Femur (tissue), 1 donor: ENCODE measurements at regions not wholly inside any gene's neighbourhood (a gene's known extent, or its start where the extent isn't known, plus 50 kb on each side); places are given as distances from the start of the nearest gene placed in this dataset.
"Not testable (repeated sequence)": the region's sequence is repeated elsewhere in the genome, so short reads cannot be mapped to it uniquely, and the experiment has no call there.

ENCODE experiments used
- DNase-seq: peaks from one replicate; pipeline ENCODE4 v3.0.0-alpha.2; 2017

DNA sequence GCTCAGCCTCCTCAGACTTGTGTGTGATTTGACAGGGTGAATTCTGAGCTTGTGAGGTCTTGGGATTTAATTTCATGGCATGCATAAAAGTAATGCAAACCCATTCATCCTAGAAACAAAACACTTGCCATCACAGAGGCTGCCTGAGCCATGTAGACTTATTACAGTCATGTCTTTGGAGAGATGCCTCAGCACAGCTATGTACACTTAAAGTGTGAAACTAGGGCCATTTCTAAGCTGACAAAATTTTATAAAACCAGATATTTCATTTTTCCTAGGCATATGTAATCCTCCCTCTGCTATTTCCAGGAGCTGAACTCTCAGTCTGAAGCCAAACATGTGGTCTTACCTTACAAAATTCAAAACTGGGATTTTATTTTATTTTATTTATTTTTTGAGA lies 322.2 kb upstream of the SPHKAP start:
- no peak for DNase-seq

DNA sequence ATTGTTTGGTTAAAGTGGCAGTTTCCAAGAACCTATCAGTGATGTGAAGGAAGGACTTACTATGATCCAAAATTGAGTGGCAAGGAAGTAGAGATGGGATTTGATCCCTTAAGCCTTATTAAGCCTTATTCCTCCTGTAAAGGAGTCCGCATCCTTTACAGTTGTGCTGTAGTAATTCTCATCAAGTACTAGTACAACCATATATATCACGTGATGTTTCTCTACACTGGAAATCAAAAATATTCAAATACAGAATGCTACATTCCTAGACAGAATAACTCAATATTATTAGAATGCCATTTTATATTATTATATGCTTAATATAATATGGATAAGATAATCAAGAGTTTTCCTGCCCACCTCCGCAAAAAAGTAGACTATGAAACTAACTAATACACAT lies 312.4 kb upstream of the SPHKAP start:
- DNase-seq: no peak

DNA sequence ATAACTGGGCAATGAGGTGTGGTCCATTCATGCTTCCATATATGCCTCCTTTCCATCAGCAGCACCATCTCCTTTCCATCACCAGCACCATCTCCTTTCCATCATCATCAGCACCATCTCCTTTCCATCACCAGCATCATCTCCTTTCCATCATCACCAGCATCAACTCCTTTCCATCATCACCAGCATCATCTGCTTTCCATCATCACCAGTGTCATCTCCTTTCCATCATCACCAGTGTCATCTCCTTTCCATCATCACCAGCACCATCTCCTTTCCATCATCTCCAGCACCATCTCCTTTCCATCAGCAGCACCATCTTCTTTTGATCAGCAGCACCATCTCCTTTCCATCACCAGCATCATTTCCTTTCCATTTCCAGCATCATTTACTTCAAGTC lies 297.5 kb upstream of the SPHKAP start:
- DNase-seq: no peak

DNA sequence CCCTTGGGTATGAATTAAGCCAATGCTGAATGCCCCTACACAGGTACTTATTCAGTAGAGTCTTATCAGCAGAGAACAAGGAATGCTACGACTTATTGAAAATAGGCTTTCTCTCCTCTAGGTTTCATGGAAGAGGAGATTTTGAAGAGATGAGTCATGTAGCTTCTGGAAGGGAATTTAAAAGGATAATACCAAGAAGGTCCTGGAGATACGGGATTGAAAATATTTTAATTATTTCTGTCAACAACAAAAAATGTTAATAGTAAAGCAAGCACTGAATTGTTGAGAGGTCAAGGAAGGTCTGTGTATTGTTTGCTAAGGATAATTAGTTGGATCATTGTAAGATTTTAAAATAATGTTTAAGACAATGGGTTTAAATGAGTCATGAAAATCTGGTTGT lies 293.0 kb upstream of the SPHKAP start:
- no peak for DNase-seq

DNA sequence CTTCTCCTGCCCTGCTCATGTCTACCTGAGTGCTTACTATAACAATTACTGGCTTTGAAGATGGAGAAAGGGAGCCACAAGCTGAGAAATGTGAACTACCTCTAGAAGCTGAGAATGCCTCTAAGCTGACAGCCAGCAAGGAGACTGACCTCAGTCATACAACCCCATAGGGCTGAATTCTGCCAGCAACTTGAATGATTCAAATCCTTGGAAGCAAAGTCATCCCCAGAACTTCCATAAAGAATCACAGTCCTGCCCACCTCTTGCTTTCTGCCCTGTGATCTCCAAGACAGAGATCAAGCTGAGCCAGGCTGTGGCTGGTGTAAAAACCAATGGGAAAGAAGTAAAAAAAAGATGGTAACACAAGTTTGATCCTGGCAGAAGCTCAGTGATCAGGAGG lies 288.2 kb upstream of the SPHKAP start:
- DNase-seq: no peak

DNA sequence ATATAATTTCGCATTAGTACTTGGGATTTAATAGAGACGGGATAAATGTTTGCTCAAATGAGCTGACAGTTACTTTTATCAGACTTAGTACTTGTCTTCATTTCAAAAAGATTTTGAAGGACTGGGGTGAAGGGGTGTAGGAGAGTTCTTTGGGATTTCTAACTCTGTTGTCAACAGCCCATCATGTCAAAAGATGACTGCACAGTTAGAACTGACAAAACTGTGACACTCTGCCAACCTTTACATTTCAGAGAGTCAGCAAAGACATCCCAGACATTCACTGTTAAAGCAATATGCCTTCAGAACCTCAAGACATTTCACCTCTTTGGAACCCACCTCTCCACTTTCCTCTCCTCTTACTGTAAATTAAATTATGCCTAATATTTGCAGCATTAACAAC lies 285.4 kb upstream of the SPHKAP start:
- DNase-seq: no peak

DNA sequence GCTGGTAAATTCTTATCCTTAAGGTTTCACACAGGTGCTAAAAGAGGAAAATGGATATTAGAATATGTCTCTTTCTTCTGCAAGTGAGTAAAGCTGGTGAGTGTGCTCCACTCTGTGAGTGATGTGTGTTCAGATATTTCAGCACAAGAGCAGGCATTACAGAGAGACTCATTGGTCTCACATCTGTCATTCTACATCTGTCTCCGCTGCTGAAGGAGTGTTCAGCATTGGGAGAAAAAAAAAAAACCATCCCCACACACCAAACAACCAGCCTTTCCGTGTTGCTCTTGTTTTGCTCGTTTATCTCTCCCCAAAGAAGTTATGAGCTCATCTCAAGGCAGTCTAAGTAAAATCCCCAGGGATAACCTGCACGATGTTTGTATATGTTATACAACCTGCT lies 283.9 kb upstream of the SPHKAP start:
- DNase-seq: no peak

DNA sequence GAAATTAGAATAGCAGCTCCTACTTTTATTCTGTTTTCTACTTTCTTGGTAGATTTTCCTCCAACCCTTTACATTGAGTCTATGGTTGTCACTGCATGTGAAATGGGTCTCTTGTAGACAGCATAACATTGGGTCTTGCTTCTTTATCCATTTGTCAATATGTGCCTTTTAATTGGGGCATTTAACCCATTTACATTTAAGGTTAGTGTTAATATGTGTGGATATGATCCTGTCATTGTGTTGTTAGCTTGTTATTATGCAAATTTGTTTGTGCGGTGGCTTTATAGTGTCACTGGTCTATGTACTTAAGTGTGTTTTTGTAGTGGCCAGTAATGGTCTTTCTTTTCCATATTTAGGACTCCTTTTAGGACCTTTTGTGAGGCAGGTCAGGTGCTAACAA lies 276.9 kb upstream of the SPHKAP start:
- DNase-seq: no peak

DNA sequence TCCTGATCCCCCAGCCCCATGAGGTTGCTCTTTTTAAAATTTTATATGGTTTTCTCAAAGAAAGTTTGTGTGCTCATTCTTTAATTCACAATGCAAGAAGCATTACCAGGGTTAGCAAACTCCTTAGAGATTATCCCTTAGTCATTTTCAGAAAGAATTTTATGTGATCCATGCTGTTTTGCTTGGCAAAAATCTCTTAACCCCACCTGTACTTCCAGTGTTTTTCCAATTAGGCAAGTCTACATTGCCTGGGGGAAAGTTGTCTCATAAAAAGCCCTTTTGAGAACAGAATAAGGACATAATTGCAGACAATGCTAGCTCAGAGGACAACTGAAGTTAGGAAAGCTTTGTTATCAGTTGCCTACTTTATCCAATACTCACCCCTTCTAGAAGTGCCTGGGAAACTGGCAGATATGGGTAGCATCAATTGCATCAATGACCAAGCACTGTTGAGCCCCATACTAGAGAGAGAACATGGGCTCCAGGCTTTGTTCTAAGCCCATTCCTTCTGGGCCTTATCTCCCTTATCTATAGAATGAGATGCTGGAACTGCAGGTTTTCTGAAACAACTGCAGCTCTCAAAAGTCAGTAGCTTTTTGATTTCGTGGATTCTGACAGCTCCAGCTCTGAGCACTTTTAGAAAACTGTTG lies 265.9 kb upstream of the SPHKAP start:
- DNase-seq: no peak

DNA sequence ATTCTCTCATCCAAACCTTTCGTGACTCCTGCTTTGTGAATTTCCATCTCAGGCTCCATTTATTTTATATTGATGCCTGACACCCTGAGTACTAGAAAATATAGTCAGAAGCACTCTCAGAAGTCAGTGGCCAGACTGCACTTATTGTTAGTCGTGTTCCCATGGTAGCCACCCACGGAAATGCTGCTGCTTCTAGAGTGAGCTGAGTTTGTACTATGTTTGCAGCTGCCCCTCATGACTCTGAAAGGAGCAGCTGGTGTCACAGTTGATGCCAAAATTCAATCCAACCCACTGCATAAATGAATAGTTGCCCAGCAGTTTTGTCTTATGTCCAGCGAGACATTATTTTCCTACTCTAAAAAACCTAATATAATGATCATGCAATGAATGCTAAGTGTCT lies 265.2 kb upstream of the SPHKAP start:
- peak; percentile 78 for DNase-seq

DNA sequence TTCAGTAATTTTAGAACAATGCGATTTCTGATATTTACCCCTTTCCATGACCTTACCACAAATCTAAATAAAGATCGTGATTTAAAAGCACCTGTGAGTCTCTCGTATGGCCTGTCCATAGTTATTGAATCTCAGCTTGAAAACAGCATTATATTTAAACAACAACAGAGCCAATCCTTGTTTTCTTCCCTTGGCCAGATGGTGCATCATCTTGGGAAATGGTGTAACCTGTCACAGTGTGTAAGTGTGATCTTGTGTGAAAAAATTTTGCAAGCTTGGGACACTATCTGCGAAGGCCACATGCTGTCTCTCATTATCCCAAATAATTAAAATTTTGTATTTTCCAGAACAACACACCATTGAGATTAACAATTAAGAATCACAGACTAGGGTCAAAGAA lies 262.7 kb upstream of the SPHKAP start:
- DNase-seq: no peak

DNA sequence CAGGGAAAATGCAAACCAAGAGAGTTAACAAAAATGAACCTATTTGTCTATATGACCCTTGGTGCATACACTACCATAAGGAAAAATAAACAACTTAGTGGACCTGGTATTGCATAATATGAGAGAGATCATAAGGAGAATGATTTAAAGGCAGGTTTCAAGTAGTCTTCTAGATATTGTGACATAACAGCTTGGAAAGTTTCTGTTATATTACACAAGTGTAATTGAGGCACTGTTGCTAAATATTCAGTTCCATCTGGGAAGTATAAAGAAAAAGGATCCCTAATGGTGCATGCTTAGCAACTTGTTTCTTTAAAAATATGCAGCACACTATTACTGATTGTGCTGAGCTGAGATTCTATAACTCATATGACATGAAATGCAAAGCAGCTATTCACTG lies 252.2 kb upstream of the SPHKAP start:
- DNase-seq: no peak

DNA sequence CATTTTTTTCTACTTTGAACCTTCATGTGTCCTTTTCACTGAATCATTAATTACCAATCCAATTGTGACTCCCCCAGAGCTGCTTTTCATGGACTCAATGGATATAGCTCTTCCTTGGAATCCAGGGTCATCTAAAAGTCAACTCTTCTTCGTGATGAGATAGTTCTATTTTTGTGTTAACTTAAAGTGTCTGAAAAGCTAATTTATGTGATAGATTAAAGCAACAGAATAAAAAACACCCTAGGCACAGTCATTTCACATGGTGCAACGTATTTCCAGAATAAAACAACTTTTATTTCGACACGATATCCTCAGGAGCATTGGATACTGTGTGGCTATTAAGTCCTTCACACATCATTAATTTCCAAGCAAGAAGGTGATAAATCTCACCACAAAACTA lies 250.6 kb upstream of the SPHKAP start:
- DNase-seq: no peak

DNA sequence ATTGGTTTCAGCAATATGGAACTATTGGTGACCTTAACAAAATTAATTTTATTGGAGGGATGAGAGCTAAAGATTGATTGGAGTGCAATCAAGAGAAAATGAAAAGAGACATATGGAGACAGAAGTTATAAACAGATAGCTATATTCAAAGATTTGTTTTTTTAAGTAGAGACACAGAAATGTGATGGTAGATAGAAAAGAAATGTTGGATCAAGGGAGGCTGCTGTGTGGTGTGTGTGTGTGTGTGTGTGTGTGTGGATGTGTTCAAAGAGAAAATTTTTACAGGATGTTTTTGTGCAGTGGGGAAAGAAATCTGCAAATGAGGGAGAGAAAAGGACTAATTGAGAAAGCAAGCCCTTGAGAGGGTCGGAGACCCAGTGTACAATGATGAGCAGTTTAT lies 249.5 kb upstream of the SPHKAP start:
- no peak for DNase-seq

DNA sequence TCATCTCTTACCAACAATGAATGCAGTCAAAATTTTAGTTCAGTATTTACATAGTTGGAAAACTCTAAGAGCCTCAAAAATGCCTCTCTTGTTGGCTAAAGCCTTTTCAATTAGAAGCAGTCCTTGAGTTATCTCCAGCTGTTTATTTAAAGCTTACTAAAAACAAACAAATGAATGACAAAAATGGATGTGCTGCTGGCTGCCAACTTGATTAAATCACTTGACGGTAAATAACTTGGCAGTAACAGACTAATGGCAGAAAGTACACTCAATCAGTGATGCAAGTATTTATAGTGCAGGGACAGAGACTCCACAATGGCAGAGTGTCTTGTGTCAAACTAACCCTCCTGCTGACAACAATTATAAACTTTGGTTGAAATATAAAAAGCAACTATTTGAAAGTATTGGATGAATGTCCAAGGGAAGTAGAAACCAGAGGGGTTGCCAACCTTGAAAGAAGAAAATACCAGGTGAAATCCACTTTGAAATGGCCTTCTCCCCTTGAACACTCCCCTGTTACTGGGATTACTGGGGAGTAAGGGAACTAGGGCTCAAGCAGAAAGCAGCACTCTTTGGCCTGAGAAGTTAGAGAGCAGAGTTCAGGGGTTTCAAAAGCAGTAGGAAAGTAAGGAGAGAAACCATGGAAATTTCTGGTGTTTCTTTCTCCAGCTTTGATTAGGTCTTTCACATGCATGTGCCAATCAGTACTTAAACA lies 245.2 kb upstream of the SPHKAP start:
- no peak for DNase-seq

DNA sequence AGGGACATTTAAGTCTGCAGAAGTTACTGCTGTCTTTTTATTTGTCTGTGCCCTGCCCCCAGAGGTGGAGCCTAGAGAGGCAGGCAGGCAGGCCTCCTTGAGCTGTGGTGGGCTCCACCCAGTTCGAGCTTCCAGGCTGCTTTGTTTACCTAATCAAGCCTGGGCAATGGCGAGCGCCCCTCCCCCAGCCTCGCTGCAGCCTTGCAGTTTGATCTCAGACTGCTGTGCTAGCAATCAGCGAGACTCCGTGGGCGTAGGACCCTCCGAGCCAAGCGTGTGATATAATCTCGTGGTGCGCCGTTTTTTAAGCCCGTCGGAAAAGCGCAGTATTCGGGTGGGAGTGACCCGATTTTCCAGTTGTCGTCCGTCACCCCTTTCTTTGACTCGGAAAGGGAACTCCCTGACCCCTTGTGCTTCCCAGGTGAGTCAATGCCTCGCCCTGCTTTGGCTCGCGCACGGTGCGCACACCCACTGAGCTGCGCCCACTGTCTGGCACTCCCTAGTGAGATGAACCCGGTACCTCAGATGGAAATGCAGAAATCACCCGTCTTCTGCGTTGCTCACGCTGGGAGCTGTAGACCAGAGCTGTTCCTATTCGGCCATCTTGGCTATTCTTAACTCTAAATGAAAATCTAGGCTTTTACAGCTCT lies 244.0 kb upstream of the SPHKAP start:
- not testable (repeated sequence) for DNase-seq

DNA sequence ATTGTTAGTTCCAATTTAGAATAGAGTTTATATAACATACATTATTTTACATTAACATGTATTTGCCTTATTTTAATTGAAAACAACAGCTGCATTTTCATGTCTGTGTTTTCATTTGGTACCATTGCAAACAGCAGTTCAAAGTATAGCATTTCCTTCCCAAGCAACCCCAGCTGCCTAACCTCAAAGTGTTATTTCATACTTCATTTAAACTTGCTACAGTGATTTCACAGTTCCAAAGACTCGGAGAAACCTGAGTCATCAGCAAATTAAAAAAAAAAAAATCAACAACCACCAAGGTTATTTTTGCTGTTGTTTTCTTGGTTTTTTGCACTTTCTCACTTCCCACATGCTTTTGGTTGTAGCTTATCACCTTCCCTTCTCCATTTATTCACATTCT lies 236.5 kb upstream of the SPHKAP start:
- peak; percentile 20 for DNase-seq

DNA sequence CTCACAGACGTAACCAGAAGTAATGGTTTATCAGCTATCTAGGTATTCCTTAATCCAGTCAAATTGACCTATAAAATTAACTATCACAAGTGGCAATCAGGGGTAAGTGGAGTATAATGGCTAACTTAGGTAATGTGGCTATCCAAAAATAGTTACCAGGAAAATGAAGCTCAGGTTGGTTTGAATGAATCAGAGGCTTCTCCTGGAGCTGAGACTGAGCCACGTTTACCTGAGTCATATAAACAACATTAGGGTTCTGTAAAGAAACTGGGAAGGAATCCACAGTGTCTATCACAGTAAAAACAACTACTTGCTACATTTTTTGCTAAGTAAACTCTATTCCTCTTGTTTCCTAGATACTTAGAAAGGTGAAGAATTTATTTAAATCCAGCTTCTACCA lies 236.0 kb upstream of the SPHKAP start:
- no peak for DNase-seq

DNA sequence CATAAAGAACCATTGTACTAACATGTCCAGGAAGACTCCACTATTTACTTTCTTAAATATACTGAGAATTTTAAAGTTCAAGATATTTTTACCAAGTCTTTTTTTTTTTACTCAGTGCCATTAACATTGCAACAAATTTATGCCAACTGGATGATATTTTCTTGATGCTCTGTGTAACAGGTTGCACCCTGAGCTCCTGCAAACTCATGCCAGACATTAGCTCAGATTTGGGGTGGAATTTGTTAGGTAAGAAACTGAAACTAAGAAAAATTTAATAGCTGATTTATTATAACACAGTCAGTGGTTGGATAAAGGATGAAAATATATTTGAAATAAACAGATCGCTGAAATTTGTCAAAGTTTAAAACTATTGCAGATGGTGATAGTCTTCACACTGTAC lies 228.6 kb upstream of the SPHKAP start:
- no peak for DNase-seq

DNA sequence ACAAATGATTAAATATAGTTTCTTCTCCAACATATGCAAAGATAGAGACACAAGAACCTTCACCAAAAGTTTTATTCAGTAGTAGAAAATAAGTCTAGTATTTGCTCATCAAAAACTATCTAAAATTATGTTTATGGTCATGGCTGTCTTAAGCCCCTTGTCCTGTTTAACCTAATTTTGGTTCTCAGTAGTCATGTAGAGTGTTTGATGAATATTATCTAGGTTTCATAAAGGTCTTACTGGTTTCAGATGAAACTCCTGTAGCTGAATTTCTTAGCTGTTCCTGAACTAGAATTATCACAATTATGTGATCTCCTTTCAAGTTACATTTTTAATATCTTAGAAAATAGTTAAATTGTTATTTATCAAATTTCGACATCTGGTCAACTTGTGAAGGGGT lies 228.0 kb upstream of the SPHKAP start:
- no peak for DNase-seq

DNA sequence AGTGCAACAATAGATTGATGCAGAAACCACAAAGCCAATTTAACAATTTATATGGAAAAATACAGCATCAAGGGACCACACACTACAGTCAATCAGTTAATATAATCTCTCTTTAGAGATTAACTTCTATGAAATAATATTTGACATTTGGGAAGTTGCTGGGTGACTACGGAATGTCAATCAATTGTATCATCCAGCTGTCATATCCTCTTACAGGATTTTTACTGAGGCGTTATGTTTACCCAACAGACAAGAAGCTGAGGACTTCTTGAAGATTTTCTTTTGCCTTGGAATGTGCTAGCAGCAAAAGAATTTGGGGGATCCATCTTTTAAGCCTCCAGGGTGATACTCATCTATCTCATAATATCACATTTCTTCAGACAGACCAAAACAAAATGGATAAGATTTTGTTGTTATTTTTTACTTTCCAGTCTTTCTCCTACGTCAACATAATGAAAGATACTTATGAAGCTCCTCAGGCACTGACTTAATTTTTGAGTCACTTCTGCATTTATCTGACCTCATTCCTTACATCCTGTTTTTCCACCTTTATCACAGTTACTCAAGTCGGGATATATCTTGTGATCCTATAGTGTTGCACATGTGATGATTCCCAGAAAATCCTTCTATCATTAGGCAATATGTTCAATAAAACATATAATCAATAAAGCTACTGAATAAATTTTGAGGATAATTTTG lies 227.2 kb upstream of the SPHKAP start:
- no peak for DNase-seq

DNA sequence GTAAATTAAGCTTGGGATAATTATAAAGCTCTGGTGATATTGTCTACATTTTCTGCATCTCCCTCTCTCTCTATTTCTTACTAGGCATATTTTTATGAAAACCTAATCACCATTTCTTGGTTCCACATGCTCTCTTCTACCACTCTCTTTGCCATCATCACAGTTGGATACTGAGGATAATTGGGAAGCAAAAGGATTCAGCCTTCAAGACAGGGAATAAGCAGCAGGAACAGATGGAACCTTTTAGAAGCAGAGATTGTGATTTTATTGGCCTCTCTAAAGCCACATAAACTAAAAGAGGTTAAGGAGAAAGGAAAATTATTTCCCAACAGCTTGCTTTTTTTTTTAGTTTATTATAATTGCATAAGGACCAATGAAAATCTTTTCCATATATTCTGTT lies 226.3 kb upstream of the SPHKAP start:
- no peak for DNase-seq

DNA sequence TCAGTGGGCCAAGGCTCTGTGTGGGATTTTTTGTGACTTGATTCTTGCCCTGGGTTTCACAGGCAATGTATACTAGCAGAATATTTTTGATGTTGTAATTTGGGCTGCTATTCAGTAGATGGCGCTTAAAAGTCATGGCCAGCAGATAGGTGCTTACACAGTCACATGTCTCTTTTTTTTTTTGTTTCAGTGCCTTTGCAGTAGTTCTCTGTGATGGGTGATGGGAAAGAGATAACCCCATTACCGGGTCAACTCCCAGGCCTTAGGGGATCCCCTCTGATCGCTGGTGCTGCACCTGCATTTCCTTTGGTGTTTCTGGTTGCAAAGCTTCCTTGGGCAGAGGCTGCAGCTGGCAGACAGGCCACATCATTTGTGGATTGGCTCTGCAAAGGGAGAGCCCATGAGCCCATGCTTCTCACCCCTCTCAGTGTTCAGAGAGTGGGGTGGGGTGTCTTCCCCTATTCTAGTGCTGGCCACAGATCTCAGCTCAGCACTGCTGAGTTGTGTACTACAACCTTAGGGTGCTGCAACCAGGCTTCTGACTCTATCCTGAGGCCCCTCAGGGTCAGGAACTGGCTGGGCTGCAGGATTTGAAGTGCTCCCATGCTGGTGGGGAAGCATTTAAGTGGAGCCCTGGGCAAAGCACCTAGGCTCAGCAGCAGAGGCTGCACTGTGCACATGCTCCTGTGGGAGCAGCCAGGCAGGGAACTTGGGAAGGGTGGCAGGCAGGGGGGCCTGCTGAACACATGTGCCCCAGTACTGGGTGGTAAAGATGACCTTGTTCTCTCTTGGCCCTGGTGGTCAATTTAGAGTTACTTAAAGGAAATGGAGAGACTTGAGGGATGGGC lies 219.8 kb upstream of the SPHKAP start:
- no peak for DNase-seq
